Vagina (tissue), 2 donors: ENCODE measurements at regions not wholly inside any gene's neighbourhood (a gene's known extent, or its start where the extent isn't known, plus 50 kb on each side); places are given as distances from the start of the nearest gene placed in this dataset.

ENCODE experiments used
- DNase-seq, 2 donors: peaks; one replicate each; pipeline ENCODE4 v3.0.0-alpha.2; 2017; ENCODE audit errors: extremely low spot score in 2 of 2
- H3K27ac ChIP-seq: fragments of 200-600 bp; sonication (generic); one replicate; pipeline ENCODE4 v1.5.1; 2019
- H3K27me3 ChIP-seq: fragments of 200-600 bp; sonication (generic); one replicate; pipeline ENCODE4 v1.5.1; 2019
- H3K36me3 ChIP-seq, 2 donors: fragments of 200-600 bp; sonication (generic); one replicate each; pipeline ENCODE4 v1.5.1; 2017 to 2019
- H3K4me1 ChIP-seq: fragments of 200-600 bp; sonication (generic); one replicate; pipeline ENCODE4 v1.5.1; 2019
- H3K4me3 ChIP-seq, 2 donors: fragments of 200-600 bp; sonication (generic); 1 replicate in 1 of 2; 2 replicates in 1 of 2; pipeline ENCODE4 v1.5.1; 2016 to 2019
- H3K9me3 ChIP-seq: fragments of 200-600 bp; sonication (generic); one replicate; pipeline ENCODE4 v1.5.1; 2019
- POLR2A ChIP-seq, 2 donors: fragments of 450-650 bp; IDR thresholded peaks; one replicate each; pipeline ENCODE4 v1.6.1; 2017; ENCODE audit warnings: antibody characterized with exemption in 2 of 2, mild to moderate bottlenecking in 2 of 2, moderate library complexity in 2 of 2
- POLR2AphosphoS5 ChIP-seq, 2 donors: sonication (generic); formaldehyde crosslinking; IDR thresholded peaks; one replicate each; pipeline ENCODE4 v1.9.0; 2017; ENCODE audit warnings: antibody characterized with exemption in 2 of 2, mild to moderate bottlenecking in 2 of 2, low read depth in 1 of 2; ENCODE audit not compliant: insufficient read depth in 1 of 2
- intact Hi-C: fragments of 100-400 bp; cut with DNase I; formaldehyde crosslinking; loops from one replicate; pipeline ENCODE4 v1.15.1; 2023
- TF ChIP-seq, protein P1 (sequence below), 3 experiments: fragments of 450-650 bp in 2 of 3; fragments of 200-600 bp in 1 of 3; sonication (generic) in 1 of 3; IDR thresholded peaks; one replicate each; pipeline ENCODE4 v1.5.1; 2017 to 2019; ENCODE audit warnings: antibody characterized with exemption in 3 of 3, mild to moderate bottlenecking in 2 of 3, moderate library complexity in 2 of 3

DNA sequence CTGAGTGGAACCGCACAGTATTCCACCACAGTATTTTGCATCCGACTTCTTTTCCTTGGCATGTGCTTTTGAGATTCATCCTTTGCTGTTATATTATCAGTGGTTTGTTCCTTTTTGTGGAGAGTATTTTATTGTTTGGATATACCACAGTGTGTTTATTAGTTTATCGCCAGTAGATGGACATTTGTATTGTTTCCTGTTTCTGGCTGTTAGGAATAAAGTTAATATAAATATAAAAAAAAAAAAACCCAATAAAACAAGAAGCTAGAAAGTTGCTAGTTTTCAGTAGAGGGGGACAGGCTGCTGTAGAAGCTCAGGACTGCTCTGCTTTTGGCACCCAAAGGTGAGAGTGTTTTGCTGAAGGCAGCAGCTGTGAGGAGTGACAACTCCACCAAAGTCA, 62.0 kb upstream of the EEA1 start:
- peaks cover 5% of the 10 kb centered on the region for H3K4me1 ChIP-seq
- H3K27ac ChIP-seq = no peak overlapping the region
- no peaks in the 10 kb centered on the region for H3K27me3 ChIP-seq
- no peak overlapping the region for H3K4me3 ChIP-seq
- H3K9me3 ChIP-seq = no peaks in the 10 kb centered on the region
- H3K36me3 ChIP-seq = no peaks in the 10 kb centered on the region
- TF ChIP-seq POLR2AphosphoS5 (IDR thresholded peaks at IDR 0.05; ENCODE audit: insufficient read depth in 1 of 2, low read depth in 1 of 2) (no peak), POLR2A (IDR thresholded peaks at IDR 0.05) (no peak)
- TF ChIP-seq, protein P1, sequence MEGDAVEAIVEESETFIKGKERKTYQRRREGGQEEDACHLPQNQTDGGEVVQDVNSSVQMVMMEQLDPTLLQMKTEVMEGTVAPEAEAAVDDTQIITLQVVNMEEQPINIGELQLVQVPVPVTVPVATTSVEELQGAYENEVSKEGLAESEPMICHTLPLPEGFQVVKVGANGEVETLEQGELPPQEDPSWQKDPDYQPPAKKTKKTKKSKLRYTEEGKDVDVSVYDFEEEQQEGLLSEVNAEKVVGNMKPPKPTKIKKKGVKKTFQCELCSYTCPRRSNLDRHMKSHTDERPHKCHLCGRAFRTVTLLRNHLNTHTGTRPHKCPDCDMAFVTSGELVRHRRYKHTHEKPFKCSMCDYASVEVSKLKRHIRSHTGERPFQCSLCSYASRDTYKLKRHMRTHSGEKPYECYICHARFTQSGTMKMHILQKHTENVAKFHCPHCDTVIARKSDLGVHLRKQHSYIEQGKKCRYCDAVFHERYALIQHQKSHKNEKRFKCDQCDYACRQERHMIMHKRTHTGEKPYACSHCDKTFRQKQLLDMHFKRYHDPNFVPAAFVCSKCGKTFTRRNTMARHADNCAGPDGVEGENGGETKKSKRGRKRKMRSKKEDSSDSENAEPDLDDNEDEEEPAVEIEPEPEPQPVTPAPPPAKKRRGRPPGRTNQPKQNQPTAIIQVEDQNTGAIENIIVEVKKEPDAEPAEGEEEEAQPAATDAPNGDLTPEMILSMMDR (IDR thresholded peaks at IDR 0.05) = no peak
- intact Hi-C loops = loop anchor here (10.0 kb wide), 2 partner anchors 134 to 404 kb away; no protein-coding TSS in a partner anchor
- DNase-seq = no peak

DNA sequence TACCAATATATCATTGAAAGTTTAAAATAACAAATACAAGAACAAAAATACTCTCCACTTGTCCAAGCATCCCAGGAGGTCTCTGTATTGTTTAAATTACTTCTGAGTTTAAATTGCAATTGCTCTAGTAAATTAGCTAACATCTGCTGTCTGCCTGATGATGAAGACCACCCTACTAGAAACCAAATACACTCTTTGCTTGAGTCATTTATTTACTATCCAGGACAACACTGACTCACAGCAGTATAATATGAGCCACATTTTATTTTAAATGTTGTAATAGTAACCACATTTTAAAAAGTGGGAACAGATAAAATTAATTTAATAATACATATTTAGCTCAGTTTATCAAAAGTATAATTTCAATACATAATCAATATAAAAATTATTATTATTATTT, 62.9 kb upstream of the EEA1 start:
- intact Hi-C loops = loop anchor here (10.0 kb wide), 2 partner anchors 133 to 403 kb away; no protein-coding TSS in a partner anchor
- Histone ChIP-seq H3K4me1 (peaks cover 5% of the 10 kb centered on the region), H3K27me3 (no peaks in the 10 kb centered on the region)

DNA sequence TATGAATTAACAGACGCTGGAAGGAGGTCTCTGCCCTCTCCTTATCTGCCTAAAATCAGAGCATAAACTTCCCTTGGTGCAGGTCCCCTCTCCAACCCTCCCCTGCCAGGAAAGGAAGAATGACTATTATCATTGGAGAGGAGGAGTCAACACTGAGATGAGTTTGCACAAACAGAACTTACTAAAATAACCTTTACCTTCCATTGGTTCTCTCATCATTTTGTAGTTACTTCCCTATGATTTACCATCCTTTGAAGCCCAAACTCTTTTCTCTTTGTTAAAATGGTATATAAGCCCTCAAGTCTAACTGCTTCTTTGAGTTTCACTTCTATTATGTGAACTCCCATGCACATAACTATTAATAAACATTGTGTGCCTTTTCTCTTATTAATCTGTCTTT, 64.2 kb upstream of the EEA1 start:
- no peak overlapping the region for H3K27ac ChIP-seq
- TF ChIP-seq POLR2AphosphoS5 (IDR thresholded peaks at IDR 0.05; ENCODE audit: insufficient read depth in 1 of 2, low read depth in 1 of 2) (no peak), POLR2A (IDR thresholded peaks at IDR 0.05) (no peak)
- TF ChIP-seq, protein P1 (IDR thresholded peaks at IDR 0.05) = no peak
- DNase-seq = no peak
- no peaks in the 10 kb centered on the region for H3K9me3 ChIP-seq
- H3K36me3 ChIP-seq = no peaks in the 10 kb centered on the region
- no peak overlapping the region for H3K4me3 ChIP-seq
- no peaks in the 10 kb centered on the region for H3K27me3 ChIP-seq
- H3K4me1 ChIP-seq = no peaks in the 10 kb centered on the region
- intact Hi-C loops = loop anchor here (10.0 kb wide), 2 partner anchors 132 to 402 kb away; no protein-coding TSS in a partner anchor

More for the DNA sequence above, 62.9 kb upstream of the EEA1 start:
- no peak overlapping the region for H3K27ac ChIP-seq
- H3K4me3 ChIP-seq = no peak overlapping the region
- no peaks in the 10 kb centered on the region for H3K36me3 ChIP-seq
- no peak for DNase-seq
- TF ChIP-seq POLR2AphosphoS5 (IDR thresholded peaks at IDR 0.05; ENCODE audit: insufficient read depth in 1 of 2, low read depth in 1 of 2) = no peak
- TF ChIP-seq POLR2A (IDR thresholded peaks at IDR 0.05) = no peak
- TF ChIP-seq, protein P1 (IDR thresholded peaks at IDR 0.05) = no peak
- H3K9me3 ChIP-seq = no peaks in the 10 kb centered on the region

DNA sequence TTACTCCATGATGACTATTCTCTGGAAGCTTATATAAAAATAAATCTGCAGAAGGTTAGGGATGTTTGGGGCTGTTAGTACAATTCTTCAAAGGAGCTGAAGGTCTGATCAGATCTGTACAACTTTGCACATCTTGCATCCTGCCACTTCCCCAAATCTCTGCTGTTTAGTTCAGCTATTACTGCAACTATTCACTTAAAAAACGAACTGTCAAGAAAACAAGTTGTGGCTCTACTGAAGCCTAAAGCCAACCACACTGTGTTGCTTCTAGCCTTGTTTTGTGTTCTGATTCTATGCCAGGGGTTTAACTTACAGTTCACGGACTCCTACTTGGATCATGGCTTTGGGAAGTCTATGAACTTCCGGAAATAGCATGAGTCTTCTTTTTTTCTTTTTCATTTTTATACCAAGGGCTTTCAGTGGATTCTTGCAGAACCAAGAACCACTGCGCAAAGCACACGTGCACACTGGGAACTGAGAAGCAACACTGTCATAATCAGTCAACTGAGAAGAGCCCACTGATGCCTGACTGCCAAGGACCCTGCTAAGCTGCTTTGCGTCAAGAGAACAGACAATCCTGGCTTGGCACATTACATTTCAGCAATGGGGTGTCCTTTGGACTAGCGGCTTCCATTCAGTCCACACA, 66.3 kb upstream of the EEA1 start:
- Histone ChIP-seq H3K4me3 (no peak overlapping the region), H3K27ac (no peak overlapping the region), H3K4me1 (no peaks in the 10 kb centered on the region), H3K9me3 (no peaks in the 10 kb centered on the region), H3K27me3 (no peaks in the 10 kb centered on the region), H3K36me3 (no peaks in the 10 kb centered on the region)
- intact Hi-C loops = loop anchor here (10.0 kb wide), 2 partner anchors 129 to 399 kb away; no protein-coding TSS in a partner anchor
- DNase-seq = no peak
- TF ChIP-seq, protein P1 (IDR thresholded peaks at IDR 0.05) = no peak
- TF ChIP-seq POLR2A (IDR thresholded peaks at IDR 0.05) (no peak), POLR2AphosphoS5 (IDR thresholded peaks at IDR 0.05; ENCODE audit: insufficient read depth in 1 of 2, low read depth in 1 of 2) (no peak)

DNA sequence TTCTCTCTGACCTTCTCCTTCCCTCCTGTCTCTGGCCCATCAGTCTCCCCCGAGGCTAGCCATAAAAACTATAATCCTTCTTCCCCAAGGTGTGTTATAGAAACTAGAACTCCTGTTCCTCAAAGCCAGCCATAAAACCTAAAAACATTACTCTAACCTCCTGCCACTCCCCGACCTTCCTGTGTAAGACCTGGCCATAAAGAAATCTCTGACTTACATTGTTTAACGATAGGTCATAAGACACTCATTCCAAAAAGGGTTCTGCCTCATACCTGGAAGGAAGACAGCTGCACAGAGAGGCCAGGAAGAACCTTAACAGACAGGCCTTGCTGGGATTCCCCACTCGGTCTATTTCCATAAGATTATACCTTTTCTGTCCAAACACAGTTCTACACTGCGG, 70.9 kb upstream of the EEA1 start:
- DNase-seq = no peak

More for the DNA sequence above, 70.9 kb upstream of the EEA1 start:
- TF ChIP-seq POLR2A (IDR thresholded peaks at IDR 0.05) = no peak
- TF ChIP-seq, protein P1 (IDR thresholded peaks at IDR 0.05) = no peak
- TF ChIP-seq POLR2AphosphoS5 (IDR thresholded peaks at IDR 0.05; ENCODE audit: insufficient read depth in 1 of 2, low read depth in 1 of 2) = no peak
- Histone ChIP-seq H3K9me3 (no peaks in the 10 kb centered on the region), H3K27ac (no peak overlapping the region), H3K4me1 (peaks cover 16% of the 10 kb centered on the region), H3K36me3 (no peaks in the 10 kb centered on the region), H3K27me3 (no peaks in the 10 kb centered on the region), H3K4me3 (no peak overlapping the region)
- intact Hi-C loops = no loop called here
